ENCODE measurements at regions not wholly inside any gene's neighbourhood (a gene's known extent, or its start where the extent isn't known, plus 50 kb on each side); places are given as distances from the start of the nearest gene placed in this dataset.

- Histone ChIP-seq H3K4me3 (ENCODE audit: low read depth, low read length) (no peak overlapping the region), H3K4me1 (ENCODE audit: insufficient read depth) (no peaks in the 10 kb centered on the region), H3K36me3 (ENCODE audit: insufficient read depth) (no peaks in the 10 kb centered on the region), H3K27ac (ENCODE audit: low read depth) (no peak overlapping the region)
- no peak for DNase-seq (ENCODE audit: extremely low spot score)
- 83% methylated on average over 3 of the region's 3 CpGs for WGBS
Observed at GRCh38 chr1:22196041-22196440, 53.1 kb upstream of the WNT4 start.

GRCh38 chr1:22196641-22197040 lies 53.7 kb upstream of the WNT4 start:
- no peak for DNase-seq (ENCODE audit: extremely low spot score)
- no peaks in the 10 kb centered on the region for H3K36me3 ChIP-seq (ENCODE audit: insufficient read depth)
- no peak overlapping the region for H3K27ac ChIP-seq (ENCODE audit: low read depth)
- no peaks in the 10 kb centered on the region for H3K4me1 ChIP-seq (ENCODE audit: insufficient read depth)
- WGBS = 83% methylated on average over 6 of the region's 6 CpGs
- H3K4me3 ChIP-seq (ENCODE audit: low read depth, low read length) = no peak overlapping the region

- DNase-seq (ENCODE audit: extremely low spot score) = no peak
- Histone ChIP-seq H3K4me1 (ENCODE audit: insufficient read depth) (no peaks in the 10 kb centered on the region), H3K4me3 (ENCODE audit: low read depth, low read length) (no peak overlapping the region), H3K36me3 (ENCODE audit: insufficient read depth) (no peaks in the 10 kb centered on the region), H3K27ac (ENCODE audit: low read depth) (no peak overlapping the region)
- 84% methylated on average over 2 of the region's 2 CpGs for WGBS
Observed at GRCh38 chr1:22197644-22198043, 54.7 kb upstream of the WNT4 start.

GRCh38 chr1:22201023-22201422 lies 58.1 kb upstream of the WNT4 start:
- H3K4me3 ChIP-seq (ENCODE audit: low read depth, low read length) = no peak overlapping the region
- WGBS = 45% methylated on average over 1 of the region's 1 CpG
- peaks cover 2% of the 10 kb centered on the region for H3K4me1 ChIP-seq (ENCODE audit: insufficient read depth)
- no peak for DNase-seq (ENCODE audit: extremely low spot score)
- no peak overlapping the region for H3K27ac ChIP-seq (ENCODE audit: low read depth)
- H3K36me3 ChIP-seq (ENCODE audit: insufficient read depth) = no peaks in the 10 kb centered on the region

GRCh38 chr1:22203335-22203734 lies 60.4 kb upstream of the WNT4 start:
- WGBS = 93% methylated on average over 1 of the region's 1 CpG
- no peaks in the 10 kb centered on the region for H3K36me3 ChIP-seq (ENCODE audit: insufficient read depth)
- H3K27ac ChIP-seq (ENCODE audit: low read depth) = no peak overlapping the region
- H3K4me3 ChIP-seq (ENCODE audit: low read depth, low read length) = no peak overlapping the region
- peaks cover 2% of the 10 kb centered on the region for H3K4me1 ChIP-seq (ENCODE audit: insufficient read depth)
- DNase-seq (ENCODE audit: extremely low spot score) = no peak

- no peaks in the 10 kb centered on the region for H3K36me3 ChIP-seq (ENCODE audit: insufficient read depth)
- WGBS = 77% methylated on average over 11 of the region's 11 CpGs
- no peak for DNase-seq (ENCODE audit: extremely low spot score)
- peaks cover 2% of the 10 kb centered on the region for H3K4me1 ChIP-seq (ENCODE audit: insufficient read depth)
- H3K27ac ChIP-seq (ENCODE audit: low read depth) = no peak overlapping the region
- no peak overlapping the region for H3K4me3 ChIP-seq (ENCODE audit: low read depth, low read length)
Observed at GRCh38 chr1:22204057-22204840, 61.4 kb upstream of the WNT4 start.

GRCh38 chr1:22204989-22205913 lies 62.4 kb upstream of the WNT4 start:
- WGBS = 58% methylated on average over 15 of the region's 15 CpGs
- peaks cover 2% of the 10 kb centered on the region for H3K4me1 ChIP-seq (ENCODE audit: insufficient read depth)
- H3K36me3 ChIP-seq (ENCODE audit: insufficient read depth) = no peaks in the 10 kb centered on the region
- no peak overlapping the region for H3K27ac ChIP-seq (ENCODE audit: low read depth)
- no peak overlapping the region for H3K4me3 ChIP-seq (ENCODE audit: low read depth, low read length)
- no peak for DNase-seq (ENCODE audit: extremely low spot score)

- DNase-seq (ENCODE audit: extremely low spot score) = no peak
Observed at GRCh38 chr1:22206551-22207125, 63.7 kb upstream of the WNT4 start.

GRCh38 chr1:22207511-22208267 lies 64.8 kb upstream of the WNT4 start:
- Histone ChIP-seq H3K36me3 (ENCODE audit: insufficient read depth) (no peaks in the 10 kb centered on the region), H3K4me1 (ENCODE audit: insufficient read depth) (peaks cover 2% of the 10 kb centered on the region), H3K27ac (ENCODE audit: low read depth) (no peak overlapping the region), H3K4me3 (ENCODE audit: low read depth, low read length) (no peak overlapping the region)
- DNase-seq (ENCODE audit: extremely low spot score) = no peak
- 23% methylated on average over 23 of the region's 23 CpGs for WGBS

More at GRCh38 chr1:22206551-22207125, 63.7 kb upstream of the WNT4 start:
- 91% methylated on average over 6 of the region's 6 CpGs for WGBS
- no peak overlapping the region for H3K27ac ChIP-seq (ENCODE audit: low read depth)
- no peak overlapping the region for H3K4me3 ChIP-seq (ENCODE audit: low read depth, low read length)
- no peaks in the 10 kb centered on the region for H3K36me3 ChIP-seq (ENCODE audit: insufficient read depth)
- peaks cover 2% of the 10 kb centered on the region for H3K4me1 ChIP-seq (ENCODE audit: insufficient read depth)

GRCh38 chr1:22208268-22208972 lies 65.5 kb upstream of the WNT4 start:
- peaks cover 2% of the 10 kb centered on the region for H3K4me1 ChIP-seq (ENCODE audit: insufficient read depth)
- no peaks in the 10 kb centered on the region for H3K36me3 ChIP-seq (ENCODE audit: insufficient read depth)
- no peak overlapping the region for H3K4me3 ChIP-seq (ENCODE audit: low read depth, low read length)
- 43% methylated on average over 21 of the region's 21 CpGs for WGBS
- DNase-seq (ENCODE audit: extremely low spot score) = no peak
- H3K27ac ChIP-seq (ENCODE audit: low read depth) = no peak overlapping the region

GRCh38 chr1:22208973-22209378 lies 66.1 kb upstream of the WNT4 start:
- no peaks in the 10 kb centered on the region for H3K36me3 ChIP-seq (ENCODE audit: insufficient read depth)
- DNase-seq (ENCODE audit: extremely low spot score) = no peak
- WGBS = 64% methylated on average over 16 of the region's 16 CpGs
- no peak overlapping the region for H3K27ac ChIP-seq (ENCODE audit: low read depth)
- H3K4me3 ChIP-seq (ENCODE audit: low read depth, low read length) = no peak overlapping the region
- peaks cover 2% of the 10 kb centered on the region for H3K4me1 ChIP-seq (ENCODE audit: insufficient read depth)

GRCh38 chr1:22210176-22210575 lies 67.3 kb upstream of the WNT4 start:
- WGBS = 70% methylated on average over 12 of the region's 12 CpGs
- no peak overlapping the region for H3K4me3 ChIP-seq (ENCODE audit: low read depth, low read length)

GRCh38 chr1:22210636-22211035 lies 67.7 kb upstream of the WNT4 start:
- no peak overlapping the region for H3K4me3 ChIP-seq (ENCODE audit: low read depth, low read length)
- no peaks in the 10 kb centered on the region for H3K4me1 ChIP-seq (ENCODE audit: insufficient read depth)
- DNase-seq (ENCODE audit: extremely low spot score) = no peak
- no peaks in the 10 kb centered on the region for H3K36me3 ChIP-seq (ENCODE audit: insufficient read depth)
- no peak overlapping the region for H3K27ac ChIP-seq (ENCODE audit: low read depth)
- 47% methylated on average over 7 of the region's 7 CpGs for WGBS

More at GRCh38 chr1:22210176-22210575, 67.3 kb upstream of the WNT4 start:
- no peak for DNase-seq (ENCODE audit: extremely low spot score)
- no peak overlapping the region for H3K27ac ChIP-seq (ENCODE audit: low read depth)
- H3K4me1 ChIP-seq (ENCODE audit: insufficient read depth) = no peaks in the 10 kb centered on the region
- no peaks in the 10 kb centered on the region for H3K36me3 ChIP-seq (ENCODE audit: insufficient read depth)
